ENCODE measurements at regions not wholly inside any gene's neighbourhood (a gene's known extent, or its start where the extent isn't known, plus 50 kb on each side); places are given as distances from the start of the nearest gene placed in this dataset.

GRCh38 chr3:6585360-6585759 is 275.6 kb upstream of the GRM7 start:
- TF ChIP-seq, protein P1, sequence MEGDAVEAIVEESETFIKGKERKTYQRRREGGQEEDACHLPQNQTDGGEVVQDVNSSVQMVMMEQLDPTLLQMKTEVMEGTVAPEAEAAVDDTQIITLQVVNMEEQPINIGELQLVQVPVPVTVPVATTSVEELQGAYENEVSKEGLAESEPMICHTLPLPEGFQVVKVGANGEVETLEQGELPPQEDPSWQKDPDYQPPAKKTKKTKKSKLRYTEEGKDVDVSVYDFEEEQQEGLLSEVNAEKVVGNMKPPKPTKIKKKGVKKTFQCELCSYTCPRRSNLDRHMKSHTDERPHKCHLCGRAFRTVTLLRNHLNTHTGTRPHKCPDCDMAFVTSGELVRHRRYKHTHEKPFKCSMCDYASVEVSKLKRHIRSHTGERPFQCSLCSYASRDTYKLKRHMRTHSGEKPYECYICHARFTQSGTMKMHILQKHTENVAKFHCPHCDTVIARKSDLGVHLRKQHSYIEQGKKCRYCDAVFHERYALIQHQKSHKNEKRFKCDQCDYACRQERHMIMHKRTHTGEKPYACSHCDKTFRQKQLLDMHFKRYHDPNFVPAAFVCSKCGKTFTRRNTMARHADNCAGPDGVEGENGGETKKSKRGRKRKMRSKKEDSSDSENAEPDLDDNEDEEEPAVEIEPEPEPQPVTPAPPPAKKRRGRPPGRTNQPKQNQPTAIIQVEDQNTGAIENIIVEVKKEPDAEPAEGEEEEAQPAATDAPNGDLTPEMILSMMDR (IDR thresholded peaks at IDR 0.05; ENCODE audit: extremely low read depth in 1 of 2, insufficient read depth in 1 of 2, low read depth in 1 of 2, low read length in 2 of 2) = no peak
- no peak for TF ChIP-seq POLR2AphosphoS5 (IDR thresholded peaks at IDR 0.05; ENCODE audit: insufficient read depth, low read depth, low read length)

Measured in endothelial cell of umbilical vein (primary cell).